AG09319 (cell line): ENCODE measurements at regions not wholly inside any gene's neighbourhood (a gene's known extent, or its start where the extent isn't known, plus 50 kb on each side); places are given as distances from the start of the nearest gene placed in this dataset.

Source experiments
- DNase-seq: peaks from one replicate; pipeline ENCODE4 v3.0.0-alpha.2; 2010; ENCODE audit warnings: low read depth; ENCODE audit errors: extremely low read depth
- TF ChIP-seq, protein P1 (sequence below): IDR thresholded peaks from 2 replicates; pipeline ENCODE4 v1.5.1; 2011; ENCODE audit warnings: low read depth, mild to moderate bottlenecking, inconsistent platforms, low read length, moderate library complexity

DNA sequence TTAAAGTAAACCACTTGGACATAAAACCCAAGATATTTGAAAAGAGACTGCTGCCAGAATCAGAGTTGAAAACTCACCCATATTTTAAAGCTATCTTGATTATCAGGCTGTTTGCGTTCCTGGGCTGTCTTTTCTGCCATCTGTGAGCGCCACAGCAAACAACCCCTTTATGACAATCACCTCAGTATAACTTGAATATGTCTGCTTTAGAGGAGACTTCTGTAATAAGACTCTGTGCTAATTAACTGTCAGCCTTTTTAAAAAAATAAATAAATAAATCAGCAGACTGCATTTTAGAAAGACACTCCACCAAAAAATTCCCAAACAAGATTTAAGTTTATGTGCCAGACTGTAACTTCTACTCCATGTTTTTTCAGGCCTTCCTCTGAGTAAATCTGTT, 375.7 kb upstream of the CCNH start:
- no peak for DNase-seq
- TF ChIP-seq, protein P1, sequence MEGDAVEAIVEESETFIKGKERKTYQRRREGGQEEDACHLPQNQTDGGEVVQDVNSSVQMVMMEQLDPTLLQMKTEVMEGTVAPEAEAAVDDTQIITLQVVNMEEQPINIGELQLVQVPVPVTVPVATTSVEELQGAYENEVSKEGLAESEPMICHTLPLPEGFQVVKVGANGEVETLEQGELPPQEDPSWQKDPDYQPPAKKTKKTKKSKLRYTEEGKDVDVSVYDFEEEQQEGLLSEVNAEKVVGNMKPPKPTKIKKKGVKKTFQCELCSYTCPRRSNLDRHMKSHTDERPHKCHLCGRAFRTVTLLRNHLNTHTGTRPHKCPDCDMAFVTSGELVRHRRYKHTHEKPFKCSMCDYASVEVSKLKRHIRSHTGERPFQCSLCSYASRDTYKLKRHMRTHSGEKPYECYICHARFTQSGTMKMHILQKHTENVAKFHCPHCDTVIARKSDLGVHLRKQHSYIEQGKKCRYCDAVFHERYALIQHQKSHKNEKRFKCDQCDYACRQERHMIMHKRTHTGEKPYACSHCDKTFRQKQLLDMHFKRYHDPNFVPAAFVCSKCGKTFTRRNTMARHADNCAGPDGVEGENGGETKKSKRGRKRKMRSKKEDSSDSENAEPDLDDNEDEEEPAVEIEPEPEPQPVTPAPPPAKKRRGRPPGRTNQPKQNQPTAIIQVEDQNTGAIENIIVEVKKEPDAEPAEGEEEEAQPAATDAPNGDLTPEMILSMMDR, result no peak

DNA sequence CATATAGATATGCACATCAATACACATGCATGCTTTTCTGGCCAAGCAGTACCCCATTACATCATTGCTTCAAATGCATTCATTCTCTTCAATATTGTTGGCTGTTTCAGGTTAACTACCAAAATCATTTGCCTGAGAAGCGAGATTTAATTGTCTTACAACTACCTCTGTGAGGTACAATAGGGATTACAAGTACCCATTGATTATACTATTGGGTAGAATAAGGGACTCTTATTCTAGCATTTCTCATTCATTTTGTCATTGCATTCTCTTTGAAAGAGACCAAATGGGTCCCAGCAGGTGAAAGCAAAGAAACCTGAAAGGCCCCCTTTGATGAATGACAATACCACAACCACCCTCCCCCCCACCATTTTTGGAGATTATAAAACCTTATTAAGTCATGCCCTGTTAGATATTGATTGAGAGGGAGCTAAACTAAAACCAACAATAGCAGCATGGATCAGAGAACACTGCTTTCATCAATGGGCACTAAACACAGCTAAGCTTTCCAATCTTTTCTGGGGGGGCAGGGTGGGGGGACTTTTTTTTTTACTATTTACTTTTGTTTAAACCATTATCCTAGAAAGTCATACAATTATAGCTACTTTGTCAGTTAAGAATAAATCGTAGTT, 375.0 kb upstream of the CCNH start:
- no peak for DNase-seq
- TF ChIP-seq, protein P1, result no peak

DNA sequence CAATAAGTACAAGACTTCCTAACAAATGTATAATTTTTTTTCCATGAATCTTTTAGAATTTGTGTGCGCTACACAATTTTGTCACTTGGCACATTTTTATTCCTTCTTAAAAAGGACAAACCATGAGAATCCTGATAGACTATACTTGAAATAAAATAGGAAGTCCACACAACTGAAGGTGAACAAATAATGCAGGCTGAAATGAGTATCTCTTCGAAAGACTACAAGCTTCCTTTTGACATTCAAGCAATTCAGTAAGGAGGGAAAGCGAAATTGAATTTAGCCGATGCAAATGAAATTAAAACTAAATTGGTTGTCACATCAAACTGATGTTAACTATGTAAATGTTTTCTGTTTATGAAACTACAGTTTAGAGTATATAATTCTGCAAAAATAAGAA, 374.4 kb upstream of the CCNH start:
- no peak for DNase-seq
- TF ChIP-seq, protein P1, result no peak

DNA sequence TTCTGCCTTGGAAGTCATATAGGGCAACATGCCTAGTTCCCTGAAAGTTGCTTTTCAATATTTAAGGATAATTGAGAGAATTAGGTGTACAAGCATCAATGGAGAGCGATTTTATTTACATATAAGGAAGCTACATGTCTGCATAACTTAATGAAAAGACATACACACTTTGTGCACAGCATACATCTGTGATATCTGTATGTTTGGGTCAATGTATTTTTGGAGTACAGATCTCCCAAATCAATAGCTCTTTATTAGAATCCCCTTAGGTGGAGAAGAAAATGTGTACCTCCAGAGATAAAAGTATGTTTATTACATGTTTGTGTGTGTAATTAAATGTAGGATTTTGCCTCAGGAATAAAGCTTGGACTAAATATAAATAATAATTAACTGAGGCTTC, 373.7 kb upstream of the CCNH start:
- TF ChIP-seq, protein P1, result no peak
- no peak for DNase-seq

DNA sequence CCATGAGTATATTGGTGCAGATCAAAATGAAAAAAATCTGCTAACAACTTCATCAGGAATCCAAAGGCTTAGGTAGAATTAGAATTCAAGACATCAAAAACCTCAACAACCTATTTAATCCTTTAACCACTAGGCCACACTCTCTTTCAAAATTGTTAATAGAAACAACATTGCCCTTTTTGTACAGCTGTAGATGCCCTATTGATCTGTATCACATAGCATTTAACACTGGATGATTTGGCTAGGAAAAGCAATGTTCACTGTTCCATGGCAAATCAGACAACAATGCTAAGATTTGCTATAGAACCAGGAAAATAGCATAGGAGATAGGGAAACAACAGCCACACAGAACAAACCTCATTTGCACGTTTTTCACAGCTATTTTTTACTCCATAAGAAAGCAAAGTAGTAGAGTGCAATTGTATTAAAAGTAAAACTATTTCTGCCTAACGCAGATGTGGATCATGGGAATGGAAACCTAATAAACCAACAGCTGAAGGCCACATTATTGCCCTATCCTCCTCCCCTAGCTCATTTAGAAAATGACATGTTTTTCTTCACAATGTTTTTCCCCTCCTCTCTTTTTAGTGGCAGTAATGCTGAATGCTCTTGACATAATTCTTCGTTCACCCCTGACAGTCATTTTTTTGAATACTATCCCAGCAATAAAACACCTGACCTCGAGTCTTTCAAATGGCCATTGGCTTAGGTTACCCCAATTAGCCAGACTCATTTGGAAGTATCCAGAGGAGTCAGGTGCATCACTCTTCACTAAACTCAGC, 373.0 kb upstream of the CCNH start:
- TF ChIP-seq, protein P1, result no peak
- no peak for DNase-seq

DNA sequence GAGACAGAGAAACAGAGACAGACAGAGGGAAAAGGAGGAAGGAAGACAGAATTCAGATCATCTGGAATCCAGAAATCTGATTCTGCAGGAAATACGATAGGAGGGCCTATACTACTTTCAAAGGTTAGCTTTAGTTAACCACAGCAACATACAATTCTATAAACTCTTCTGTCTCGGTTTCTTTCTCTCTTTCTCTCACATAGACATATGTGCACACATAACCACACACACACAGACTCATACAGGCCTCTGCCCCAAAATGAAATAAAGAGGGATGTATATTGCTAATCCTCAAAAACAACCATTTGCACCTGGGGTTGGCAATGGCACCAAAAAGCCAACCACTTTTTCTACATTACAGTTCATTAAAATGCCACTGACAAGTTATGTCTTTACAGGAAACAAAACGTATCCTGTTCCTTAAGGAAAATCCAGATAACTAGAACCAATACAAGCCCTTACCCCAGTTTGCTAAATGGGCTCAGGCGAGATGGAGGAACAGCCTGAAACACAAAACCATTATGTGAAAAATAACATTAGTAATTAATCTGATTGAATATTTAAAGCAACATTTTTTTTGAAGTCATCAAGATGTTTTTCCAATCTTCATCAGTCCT, 372.3 kb upstream of the CCNH start:
- TF ChIP-seq, protein P1, result no peak
- DNase-seq, result no peak

DNA sequence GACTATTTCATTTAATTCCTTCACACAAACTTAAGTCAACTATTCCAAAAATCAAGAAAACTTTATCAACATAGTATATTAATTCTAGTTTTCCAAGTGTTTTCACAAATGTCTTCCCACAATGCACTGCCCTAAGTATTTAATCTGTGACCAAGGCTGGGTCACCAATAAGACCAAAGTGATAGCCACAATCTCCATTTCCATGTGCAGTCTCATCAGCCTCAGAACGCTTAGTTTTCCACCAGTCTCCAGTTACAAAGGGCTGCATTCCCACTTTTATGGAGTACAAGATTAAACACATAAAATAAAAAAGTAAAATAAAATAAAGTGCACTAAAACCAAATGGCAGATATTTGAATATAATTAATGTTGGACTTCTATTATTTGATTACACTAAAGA, 371.6 kb upstream of the CCNH start:
- TF ChIP-seq, protein P1, result no peak
- no peak for DNase-seq
